ENCODE measurements at regions not wholly inside any gene's neighbourhood (a gene's known extent, or its start where the extent isn't known, plus 50 kb on each side); places are given as distances from the start of the nearest gene placed in this dataset.

GRCh38 chr3:67301556-67301955 lies 303.4 kb downstream of the KBTBD8 start:
- no peaks in the 10 kb centered on the region for H3F3A ChIP-seq (ENCODE audit: insufficient read depth, low read length, poor library complexity, severe bottlenecking)
- TF ChIP-seq MXI1 (conservative IDR thresholded peaks at IDR 0.05; ENCODE audit: poor library complexity, severe bottlenecking) (no peak), POLR2AphosphoS5 (IDR thresholded peaks at IDR 0.05) (no peak), CTCF (IDR thresholded peaks at IDR 0.05; ENCODE audit: poor library complexity, severe bottlenecking) (no peak)
- no peak overlapping the region for H3K4me3 ChIP-seq (ENCODE audit: low read length)
- H3K4me2 ChIP-seq (ENCODE audit: low read length), result no peak overlapping the region
- H4K20me1 ChIP-seq (ENCODE audit: insufficient read depth), result no peaks in the 10 kb centered on the region
- no peak overlapping the region for H3K9ac ChIP-seq (ENCODE audit: low read length)
- H3K27ac ChIP-seq (ENCODE audit: low read length), result no peak overlapping the region
- no peaks in the 10 kb centered on the region for H3K79me2 ChIP-seq (replicated peaks; ENCODE audit: insufficient read depth, low read length)
- no peaks in the 10 kb centered on the region for H3K9me3 ChIP-seq (ENCODE audit: low read length)
- H3K9me2 ChIP-seq (ENCODE audit: insufficient read depth, low read length), result no peaks in the 10 kb centered on the region
- no peaks in the 10 kb centered on the region for H3K36me3 ChIP-seq (ENCODE audit: insufficient read depth, low read length)
- no peak overlapping the region for H2AFZ ChIP-seq (ENCODE audit: low read depth, low read length)
- no peaks in the 10 kb centered on the region for H3K27me3 ChIP-seq (ENCODE audit: insufficient read depth, low read depth, low read length)

- no peaks in the 10 kb centered on the region for H3K79me2 ChIP-seq (replicated peaks; ENCODE audit: insufficient read depth, low read length)
- no peak overlapping the region for H3K9ac ChIP-seq (ENCODE audit: low read length)
- no peaks in the 10 kb centered on the region for H4K20me1 ChIP-seq (ENCODE audit: insufficient read depth)
- H3K27me3 ChIP-seq (ENCODE audit: insufficient read depth, low read depth, low read length), result no peaks in the 10 kb centered on the region
- TF ChIP-seq SMC3 (conservative IDR thresholded peaks at IDR 0.05; ENCODE audit: poor library complexity) (peak; percentile 31), TAF1 (IDR thresholded peaks at IDR 0.05; ENCODE audit: low read depth) (no peak), EP300 (conservative IDR thresholded peaks at IDR 0.05; ENCODE audit: poor library complexity, severe bottlenecking) (peak; percentile 47), REST (IDR thresholded peaks at IDR 0.05; ENCODE audit: borderline replicate concordance) (peak; percentile 26)
- H3K9me2 ChIP-seq (ENCODE audit: insufficient read depth, low read length), result no peaks in the 10 kb centered on the region
- H2AFZ ChIP-seq (ENCODE audit: low read depth, low read length), result no peak overlapping the region
- H3K9me3 ChIP-seq (ENCODE audit: low read length), result no peaks in the 10 kb centered on the region
- peak overlapping the region; percentile 17 for H3K4me2 ChIP-seq (ENCODE audit: low read length)
- no peaks in the 10 kb centered on the region for H3F3A ChIP-seq (ENCODE audit: insufficient read depth, low read length, poor library complexity, severe bottlenecking)
- H3K4me3 ChIP-seq (ENCODE audit: low read length), result no peak overlapping the region
- H3K27ac ChIP-seq (ENCODE audit: low read length), result peak overlapping the region; percentile 19
- H3K36me3 ChIP-seq (ENCODE audit: insufficient read depth, low read length), result no peaks in the 10 kb centered on the region
These were observed 304.4 kb downstream of the KBTBD8 start for GRCh38 chr3:67302489-67302888.

GRCh38 chr3:67305160-67305559 lies 307.1 kb downstream of the KBTBD8 start:
- Histone ChIP-seq H3K27ac (ENCODE audit: low read length) (no peak overlapping the region), H3K36me3 (ENCODE audit: insufficient read depth, low read length) (no peaks in the 10 kb centered on the region), H2AFZ (ENCODE audit: low read depth, low read length) (no peak overlapping the region)

More at GRCh38 chr3:67305160-67305559, 307.1 kb downstream of the KBTBD8 start:
- no peaks in the 10 kb centered on the region for H3F3A ChIP-seq (ENCODE audit: insufficient read depth, low read length, poor library complexity, severe bottlenecking)
- TF ChIP-seq POLR2AphosphoS5 (IDR thresholded peaks at IDR 0.05) (no peak), CTCF (IDR thresholded peaks at IDR 0.05; ENCODE audit: poor library complexity, severe bottlenecking) (no peak), MXI1 (conservative IDR thresholded peaks at IDR 0.05; ENCODE audit: poor library complexity, severe bottlenecking) (no peak), SMC3 (conservative IDR thresholded peaks at IDR 0.05; ENCODE audit: poor library complexity) (no peak), EP300 (conservative IDR thresholded peaks at IDR 0.05; ENCODE audit: poor library complexity, severe bottlenecking) (no peak), EZH2 (IDR thresholded peaks at IDR 0.05; ENCODE audit: borderline replicate concordance, insufficient read depth, low read length, poor library complexity, severe bottlenecking) (no peak), RAD21 (conservative IDR thresholded peaks at IDR 0.05) (no peak), TAF1 (IDR thresholded peaks at IDR 0.05; ENCODE audit: low read depth) (no peak), REST (IDR thresholded peaks at IDR 0.05; ENCODE audit: borderline replicate concordance) (no peak)
- no peak overlapping the region for H3K4me3 ChIP-seq (ENCODE audit: low read length)
- H4K20me1 ChIP-seq (ENCODE audit: insufficient read depth), result no peaks in the 10 kb centered on the region
- H3K4me2 ChIP-seq (ENCODE audit: low read length), result no peak overlapping the region
- H3K9me3 ChIP-seq (ENCODE audit: low read length), result no peaks in the 10 kb centered on the region
- H3K9me2 ChIP-seq (ENCODE audit: insufficient read depth, low read length), result no peaks in the 10 kb centered on the region
- no peak overlapping the region for H3K9ac ChIP-seq (ENCODE audit: low read length)
- no peaks in the 10 kb centered on the region for H3K79me2 ChIP-seq (replicated peaks; ENCODE audit: insufficient read depth, low read length)
- H3K27me3 ChIP-seq (ENCODE audit: insufficient read depth, low read depth, low read length), result no peaks in the 10 kb centered on the region

Data from neural cell (in vitro differentiated cells).